Choroid plexus epithelial cell (primary cell): ENCODE measurements at regions not wholly inside any gene's neighbourhood (a gene's known extent, or its start where the extent isn't known, plus 50 kb on each side); places are given as distances from the start of the nearest gene placed in this dataset.

Experiments
- DNase-seq: peaks from one replicate; pipeline ENCODE4 v3.0.0-alpha.2; 2010; ENCODE audit warnings: low read depth
- H3K4me3 ChIP-seq: 2 replicates; pipeline ENCODE4 v1.5.1; 2011; ENCODE audit warnings: low read depth, mild to moderate bottlenecking, control low read depth, low read length, moderate library complexity
- TF ChIP-seq, protein P1 (sequence below): conservative IDR thresholded peaks from 2 replicates; pipeline ENCODE4 v1.5.1; 2011; ENCODE audit warnings: low read depth, mild to moderate bottlenecking, control low read depth, inconsistent platforms, low read length, moderate library complexity

DNA sequence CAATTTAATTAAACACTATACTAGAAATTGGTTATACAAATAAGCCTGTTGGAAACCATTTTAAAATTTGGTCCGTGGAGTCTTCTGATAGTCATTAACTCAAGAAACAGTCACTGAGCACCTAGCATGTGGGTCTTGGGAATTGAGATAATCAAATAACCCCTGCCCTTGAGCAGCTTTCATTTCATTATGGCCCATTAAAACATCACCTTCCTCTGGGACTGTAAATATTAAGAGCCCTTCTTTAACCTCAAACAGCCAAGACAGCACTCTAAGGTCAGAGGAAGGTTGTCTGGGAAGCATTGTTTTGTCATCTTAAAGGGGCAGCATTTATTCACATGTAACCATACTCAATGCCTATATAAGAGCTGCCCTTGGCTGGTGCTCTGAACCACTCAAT is 610.3 kb upstream of the USP24 start:
- DNase-seq: no peak
- TF ChIP-seq, protein P1, sequence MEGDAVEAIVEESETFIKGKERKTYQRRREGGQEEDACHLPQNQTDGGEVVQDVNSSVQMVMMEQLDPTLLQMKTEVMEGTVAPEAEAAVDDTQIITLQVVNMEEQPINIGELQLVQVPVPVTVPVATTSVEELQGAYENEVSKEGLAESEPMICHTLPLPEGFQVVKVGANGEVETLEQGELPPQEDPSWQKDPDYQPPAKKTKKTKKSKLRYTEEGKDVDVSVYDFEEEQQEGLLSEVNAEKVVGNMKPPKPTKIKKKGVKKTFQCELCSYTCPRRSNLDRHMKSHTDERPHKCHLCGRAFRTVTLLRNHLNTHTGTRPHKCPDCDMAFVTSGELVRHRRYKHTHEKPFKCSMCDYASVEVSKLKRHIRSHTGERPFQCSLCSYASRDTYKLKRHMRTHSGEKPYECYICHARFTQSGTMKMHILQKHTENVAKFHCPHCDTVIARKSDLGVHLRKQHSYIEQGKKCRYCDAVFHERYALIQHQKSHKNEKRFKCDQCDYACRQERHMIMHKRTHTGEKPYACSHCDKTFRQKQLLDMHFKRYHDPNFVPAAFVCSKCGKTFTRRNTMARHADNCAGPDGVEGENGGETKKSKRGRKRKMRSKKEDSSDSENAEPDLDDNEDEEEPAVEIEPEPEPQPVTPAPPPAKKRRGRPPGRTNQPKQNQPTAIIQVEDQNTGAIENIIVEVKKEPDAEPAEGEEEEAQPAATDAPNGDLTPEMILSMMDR: no peak
- H3K4me3 ChIP-seq: no peak overlapping the region

DNA sequence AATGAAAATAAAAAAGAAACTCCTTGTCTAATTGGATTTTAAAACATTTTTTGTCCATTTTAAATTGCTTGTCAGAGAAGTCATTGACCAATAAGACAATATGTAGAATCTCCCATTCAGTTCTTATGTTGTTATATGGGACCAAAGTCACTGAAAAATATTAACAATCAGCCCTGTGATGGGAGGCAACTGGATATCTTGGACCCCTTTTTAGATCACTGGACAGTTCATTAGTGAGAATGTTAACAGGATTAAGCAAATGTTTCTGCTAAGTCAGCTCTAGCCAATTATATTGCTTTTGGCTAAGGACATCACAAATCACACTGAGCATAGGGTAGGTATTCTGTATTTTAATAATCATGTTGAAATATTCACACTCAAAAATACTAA is 609.1 kb upstream of the USP24 start:
- TF ChIP-seq, protein P1: no peak
- no peak overlapping the region for H3K4me3 ChIP-seq
- DNase-seq: no peak

DNA sequence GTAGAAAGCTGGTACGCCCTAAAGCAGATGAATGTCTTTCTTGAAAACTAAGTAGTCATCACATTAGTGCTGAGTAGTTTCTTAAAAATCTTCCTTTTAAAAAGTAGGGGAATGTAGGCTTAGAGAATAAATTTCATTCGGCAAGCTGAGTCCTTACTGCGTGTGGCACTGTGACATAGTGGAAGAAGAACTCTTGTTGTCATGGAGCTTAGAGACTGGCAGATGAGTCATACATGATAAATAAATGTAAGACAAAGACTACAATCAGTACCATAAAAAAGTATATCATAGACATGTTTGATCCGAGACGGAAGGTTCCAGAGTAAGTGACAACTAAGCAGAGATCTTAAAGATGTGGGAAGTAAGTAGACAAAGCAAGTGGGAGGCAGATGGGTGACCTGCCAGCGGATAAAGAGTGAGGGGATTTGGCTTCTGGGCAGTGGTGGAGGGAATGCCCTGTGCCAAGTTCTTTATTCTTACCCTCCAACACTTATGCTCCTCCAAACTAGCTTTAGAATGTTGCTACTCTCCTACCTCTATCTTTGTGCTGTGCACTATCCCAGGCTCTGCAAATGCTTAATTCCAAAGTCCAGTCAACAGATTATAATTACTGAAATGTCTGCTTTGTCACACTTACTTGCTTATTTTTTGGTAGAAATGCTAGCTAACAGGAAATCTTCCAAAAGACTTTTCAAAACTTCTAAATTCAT is 608.5 kb upstream of the USP24 start:
- TF ChIP-seq, protein P1: no peak
- H3K4me3 ChIP-seq: no peak overlapping the region
- peak; percentile 22 for DNase-seq

DNA sequence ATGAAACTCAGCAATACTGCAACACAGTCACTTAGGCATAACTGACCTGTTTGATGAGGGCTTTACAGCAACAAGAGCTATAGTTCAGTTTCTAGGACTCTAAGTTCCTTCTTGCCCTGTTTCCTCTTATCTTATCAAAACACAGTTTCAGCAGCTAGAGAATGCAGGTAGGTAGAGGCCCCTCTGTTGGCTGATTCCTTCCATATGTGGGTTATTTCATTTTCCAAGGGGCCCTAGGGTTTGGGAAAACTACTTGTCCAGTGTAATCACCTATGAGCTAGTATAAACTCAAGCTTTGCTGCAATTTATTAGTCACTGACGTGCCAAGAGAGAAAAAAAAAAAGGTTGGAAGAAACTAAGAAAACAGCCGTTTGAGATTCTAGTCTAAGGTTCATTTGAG is 607.7 kb upstream of the USP24 start:
- no peak for DNase-seq
- TF ChIP-seq, protein P1: no peak
- H3K4me3 ChIP-seq: no peak overlapping the region

DNA sequence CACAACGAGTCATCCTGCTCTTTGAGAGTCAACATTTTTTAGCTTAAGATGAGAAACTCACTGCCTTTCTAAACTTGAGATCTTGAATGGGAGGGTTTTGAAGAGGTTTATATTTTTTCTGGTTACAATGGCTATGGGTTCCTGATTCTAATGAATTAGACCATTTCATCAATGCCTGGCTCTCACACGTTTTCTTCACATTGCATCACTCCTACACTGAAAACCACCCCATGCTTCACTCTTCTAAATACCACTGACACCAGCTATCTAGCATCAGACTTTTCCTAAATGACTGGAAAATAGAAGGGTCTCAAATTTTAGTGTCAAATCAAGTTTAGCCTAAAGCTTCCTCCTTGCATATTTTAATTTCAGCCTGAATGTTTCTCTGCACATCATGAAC is 606.1 kb upstream of the USP24 start:
- no peak for DNase-seq

DNA sequence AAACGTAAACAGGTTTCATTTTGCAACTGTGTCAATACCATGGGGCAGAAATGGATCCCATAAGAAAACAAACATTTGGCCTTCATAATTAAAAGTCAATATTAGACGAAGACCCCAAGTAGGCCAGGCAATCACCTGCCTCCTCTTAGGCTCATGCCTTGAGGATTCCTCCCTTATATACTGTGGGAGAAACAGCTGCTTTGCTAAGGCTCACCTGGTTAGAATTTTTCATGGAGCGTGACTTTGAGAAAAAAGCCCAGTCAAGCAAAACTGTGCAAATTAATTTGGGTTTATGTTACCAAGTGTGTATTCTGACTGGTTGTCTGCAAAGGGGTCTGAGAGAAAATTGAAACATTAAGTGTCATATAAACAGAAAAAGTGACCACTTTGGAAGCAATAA is 605.3 kb upstream of the USP24 start:
- no peak for DNase-seq
- TF ChIP-seq, protein P1: no peak
- no peak overlapping the region for H3K4me3 ChIP-seq

More for the DNA sequence above, 606.1 kb upstream of the USP24 start:
- TF ChIP-seq, protein P1: no peak
- H3K4me3 ChIP-seq: no peak overlapping the region

DNA sequence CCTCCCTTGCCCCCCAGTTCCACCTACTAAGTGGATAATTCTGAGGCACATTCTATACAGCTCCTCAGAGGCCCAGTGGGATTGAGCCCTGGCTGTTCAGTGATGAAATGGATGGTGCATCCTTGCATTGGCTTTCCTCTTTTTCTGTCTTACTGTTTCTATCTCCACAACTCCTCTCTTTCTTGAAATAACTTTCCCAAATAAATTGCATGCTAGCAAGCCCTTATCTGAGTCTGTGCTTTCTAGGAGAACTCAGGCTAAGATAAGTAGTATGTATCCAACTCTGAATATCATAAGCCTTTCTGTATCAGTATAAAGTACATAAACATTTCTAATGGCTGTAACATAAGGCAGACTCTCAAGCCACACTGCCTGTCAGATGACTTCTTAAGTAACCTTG is 603.8 kb upstream of the USP24 start:
- DNase-seq: no peak
- TF ChIP-seq, protein P1: no peak
- no peak overlapping the region for H3K4me3 ChIP-seq
